H1 (cell line): ENCODE measurements at regions not wholly inside any gene's neighbourhood (a gene's known extent, or its start where the extent isn't known, plus 50 kb on each side); places are given as distances from the start of the nearest gene placed in this dataset.

ENCODE experiments used
- GABPA ChIP-seq: IDR thresholded peaks from 2 replicates; pipeline ENCODE4 v1.6.1; 2011; ENCODE audit warnings: mild to moderate bottlenecking, low read length, moderate library complexity, borderline replicate concordance; ENCODE audit not compliant: insufficient read depth
- RFX5 ChIP-seq: IDR thresholded peaks from 2 replicates; pipeline ENCODE4 v1.6.1; 2011; ENCODE audit warnings: low read depth, low read length, improper control_type of control experiment, borderline replicate concordance
- SAP30 ChIP-seq: fragments of 300-600 bp; sonication (generic); IDR thresholded peaks from 2 replicates; pipeline ENCODE4 v1.7.1; 2012; ENCODE audit warnings: low read length, moderate library complexity, mild to moderate bottlenecking, inconsistent platforms; ENCODE audit not compliant: insufficient read depth, insufficient replicate concordance
- TAF1 ChIP-seq: IDR thresholded peaks from 2 replicates; pipeline ENCODE4 v1.6.1; 2011; ENCODE audit warnings: mild to moderate bottlenecking, low read depth, low read length

GRCh38 chr2:129906139-129906860 is 73.2 kb upstream of the RAB6C start (continued):
- TF ChIP-seq SAP30 (no peak), GABPA (no peak), TAF1 (no peak), RFX5 (no peak)
